ELR (cell line): ENCODE measurements at regions not wholly inside any gene's neighbourhood (a gene's known extent, or its start where the extent isn't known, plus 50 kb on each side); places are given as distances from the start of the nearest gene placed in this dataset.

Experiments
- DNase-seq: peaks from one replicate; pipeline ENCODE4 v3.0.0-alpha.2; 2015; ENCODE audit warnings: low read depth

DNA sequence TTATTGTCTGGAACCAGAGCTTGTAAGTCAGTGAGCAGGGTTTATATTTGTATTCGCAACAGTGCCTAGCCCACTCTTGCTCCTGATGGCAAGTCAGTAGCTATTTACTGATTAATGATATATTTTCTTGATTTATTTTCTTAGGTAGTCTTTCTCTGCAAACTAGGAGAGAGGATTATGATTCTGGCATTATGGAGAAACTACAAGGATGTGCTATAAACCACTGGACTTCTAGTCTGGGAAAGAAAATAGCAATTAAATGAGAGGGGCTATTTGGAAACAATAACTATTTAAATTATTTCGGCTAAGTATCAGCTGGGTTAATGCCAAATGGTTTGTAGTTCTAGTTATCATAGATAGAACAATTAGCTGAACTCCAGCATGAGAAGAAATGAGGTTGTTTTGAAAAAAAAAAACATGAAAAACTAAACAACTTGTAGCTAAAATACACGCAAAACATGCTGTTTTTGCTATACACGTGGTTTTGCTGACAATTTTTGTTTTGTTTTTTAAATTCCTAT, 304.9 kb upstream of the TCF21 start:
- DNase-seq, result no peak

DNA sequence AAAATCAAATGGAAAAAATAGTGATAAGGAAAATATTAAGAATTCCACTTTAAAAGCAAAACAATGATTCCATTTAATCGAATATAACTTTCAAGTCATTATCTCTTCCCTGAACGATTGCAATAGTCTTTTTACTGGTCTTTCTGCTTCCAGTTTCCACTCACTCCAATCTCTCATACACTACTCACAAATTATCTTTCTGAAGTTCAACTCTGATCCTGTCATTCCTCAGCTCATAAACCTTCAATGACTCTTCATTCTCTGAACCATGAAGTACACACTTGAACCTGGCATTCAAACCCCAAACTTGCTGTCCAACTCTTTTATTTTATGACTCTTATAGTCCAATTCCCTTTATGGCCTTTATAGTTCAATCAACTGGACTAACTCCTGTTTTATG, 304.1 kb upstream of the TCF21 start:
- no peak for DNase-seq

DNA sequence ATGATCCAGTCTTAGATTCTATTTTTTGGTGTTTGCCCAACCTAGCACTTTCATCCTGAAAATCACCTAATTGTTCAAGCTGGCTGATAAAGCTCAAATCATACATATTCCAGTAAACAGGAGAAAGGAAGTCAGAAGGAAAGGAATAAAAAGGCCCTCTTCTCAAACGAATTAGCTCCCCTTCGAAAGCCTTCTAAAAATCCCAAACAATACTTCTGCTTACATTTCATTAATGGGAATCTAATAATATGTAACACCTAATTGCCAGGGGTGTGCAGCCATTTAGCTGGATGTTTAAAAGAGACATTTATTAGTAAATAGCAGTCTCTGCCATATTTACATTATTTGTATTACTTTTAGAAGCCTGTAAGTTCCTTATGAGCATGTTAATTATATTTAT, 302.9 kb upstream of the TCF21 start:
- no peak for DNase-seq

- peak; percentile 54 for DNase-seq
Observed at GRCh38 chr6:133587546-133588160, 301.3 kb upstream of the TCF21 start.

GRCh38 chr6:133590196-133590595, 298.7 kb upstream of the TCF21 start:
- DNase-seq, result no peak

- no peak for DNase-seq
Observed at GRCh38 chr6:133590814-133591213, 298.1 kb upstream of the TCF21 start.

DNA sequence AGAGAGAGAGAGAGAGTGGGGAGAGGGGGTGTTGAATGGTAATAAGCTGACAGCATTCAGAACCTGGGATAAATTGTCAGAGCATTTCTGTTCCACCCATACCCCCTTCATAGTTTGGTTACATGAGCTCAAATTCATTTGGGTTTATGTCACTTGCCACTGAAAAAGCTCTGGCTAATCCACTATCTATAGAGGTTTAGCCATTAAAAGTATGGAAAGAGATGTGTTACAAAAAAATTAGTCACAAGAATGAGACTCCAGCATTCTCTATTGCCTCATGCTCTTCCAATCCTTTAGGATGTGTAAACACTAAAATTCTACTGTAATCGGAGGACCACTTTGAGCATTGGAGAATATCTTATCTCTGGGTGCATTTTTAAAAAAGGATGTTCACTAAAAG, 297.6 kb upstream of the TCF21 start:
- DNase-seq, result no peak

DNA sequence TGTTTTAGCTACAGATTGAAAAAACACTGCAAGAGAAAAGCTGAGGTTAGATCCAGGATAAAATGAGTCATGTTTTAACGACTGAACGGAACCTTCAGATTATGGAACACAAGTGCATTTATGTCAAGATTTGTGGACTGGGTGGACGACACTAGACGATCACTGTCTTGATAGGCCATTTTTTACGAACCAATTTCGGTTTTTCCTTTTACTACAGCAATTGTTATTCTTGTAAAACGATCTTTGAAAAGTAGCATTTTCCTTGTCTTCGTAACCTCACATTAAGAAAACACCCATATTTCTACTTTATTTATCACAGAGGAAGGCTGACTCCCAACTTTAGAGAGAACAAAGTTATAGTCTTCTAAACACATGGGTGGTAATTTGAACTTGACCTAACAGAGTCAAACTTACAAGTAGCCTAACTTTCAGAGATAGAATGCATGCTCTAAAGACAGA, 294.2 kb upstream of the TCF21 start:
- no peak for DNase-seq

DNA sequence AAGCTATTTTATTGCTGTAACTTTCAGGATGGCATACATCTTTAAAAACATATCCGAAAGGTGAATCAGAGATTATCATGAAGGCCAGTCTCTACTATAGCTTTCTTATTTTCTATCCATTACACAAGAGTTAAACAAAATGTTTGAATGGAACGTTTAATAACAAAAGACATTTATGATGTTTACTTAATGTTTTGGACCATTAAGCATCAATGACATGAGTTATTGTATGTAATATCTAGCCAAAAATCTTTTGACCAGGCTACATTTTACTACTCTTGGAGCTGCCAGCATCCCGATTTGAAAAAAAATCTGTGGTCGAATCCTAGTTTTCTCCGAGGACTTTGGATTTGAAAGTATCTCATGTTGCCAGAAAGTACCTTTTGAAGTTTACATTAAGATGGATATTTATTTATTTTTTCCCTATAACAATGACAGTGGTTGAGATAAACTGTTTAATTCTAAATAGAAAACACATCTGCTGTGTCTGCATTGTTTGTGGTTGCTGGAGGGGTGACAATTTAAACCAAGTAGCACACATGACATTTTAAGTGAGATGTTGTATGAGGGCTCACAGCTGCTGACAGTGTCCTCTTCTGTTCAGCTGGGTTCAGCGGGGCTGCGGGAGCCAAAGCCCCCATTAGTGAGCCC, 293.7 kb upstream of the TCF21 start:
- DNase-seq, result no peak

DNA sequence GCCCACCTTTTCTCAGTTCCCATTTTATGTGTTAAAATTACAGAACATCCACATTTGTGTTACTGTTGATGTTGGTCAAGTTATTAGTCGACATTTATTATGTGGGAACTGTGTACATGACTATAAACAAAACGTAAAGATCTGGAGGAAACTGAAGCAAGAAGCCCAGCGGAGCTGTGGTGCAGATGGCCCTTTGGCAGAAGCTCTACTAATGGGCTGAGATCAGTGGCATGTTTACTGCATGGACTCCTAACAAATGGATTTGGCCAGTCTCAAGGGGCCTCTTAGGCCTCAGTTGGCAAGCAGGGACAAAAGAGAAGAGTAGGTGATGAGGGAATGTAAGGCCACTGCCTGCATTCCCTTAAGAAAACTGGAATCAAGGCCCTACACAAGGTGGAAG, 282.1 kb upstream of the TCF21 start:
- DNase-seq, result no peak

DNA sequence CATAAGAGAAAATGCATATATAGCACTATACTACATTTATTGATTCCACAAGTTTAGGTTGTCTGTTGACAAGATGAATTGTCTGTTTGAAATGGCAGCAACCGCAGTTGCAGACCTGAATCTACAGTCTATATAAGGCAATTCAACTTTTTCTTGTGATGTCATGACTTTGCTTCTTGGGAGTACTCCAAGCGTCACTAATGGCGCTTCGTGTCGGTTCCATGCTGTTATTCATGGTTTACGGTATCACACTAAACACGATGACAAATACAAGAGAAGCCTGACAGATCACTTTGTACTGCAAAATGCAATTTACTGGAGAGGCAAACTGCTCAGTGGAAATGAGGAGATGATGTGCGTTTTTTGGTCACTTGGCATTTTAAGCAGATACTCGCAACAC, 280.3 kb upstream of the TCF21 start:
- no peak for DNase-seq

GRCh38 chr6:133609415-133610226, 279.3 kb upstream of the TCF21 start:
- peak; percentile 100 for DNase-seq

GRCh38 chr6:133610227-133610840, 278.6 kb upstream of the TCF21 start:
- peak; percentile 67 for DNase-seq

GRCh38 chr6:133610971-133611370, 277.9 kb upstream of the TCF21 start:
- no peak for DNase-seq

- no peak for DNase-seq
Observed at GRCh38 chr6:133612459-133612858, 276.5 kb upstream of the TCF21 start.

DNA sequence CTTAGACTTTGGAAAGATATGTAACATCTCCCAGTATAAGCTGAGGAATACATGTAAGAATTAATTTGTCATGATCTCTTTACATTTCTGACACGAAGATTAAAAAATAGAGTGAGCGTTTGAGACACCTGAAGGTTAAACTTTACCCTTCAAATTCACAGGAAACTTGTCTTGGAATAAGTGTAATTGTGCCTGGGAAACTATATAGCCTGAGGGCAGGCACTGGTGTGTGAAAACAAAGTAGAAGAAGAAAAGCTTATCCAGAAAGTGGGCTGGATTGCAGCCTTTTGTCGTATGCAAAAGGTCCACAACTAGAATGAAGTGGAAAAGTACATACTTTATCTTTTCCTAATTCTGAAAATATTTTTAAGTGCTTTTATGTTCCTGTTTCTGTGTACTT, 275.7 kb upstream of the TCF21 start:
- DNase-seq, result no peak

- DNase-seq, result peak; percentile 56
Observed at GRCh38 chr6:133621751-133622150, 267.2 kb upstream of the TCF21 start.

DNA sequence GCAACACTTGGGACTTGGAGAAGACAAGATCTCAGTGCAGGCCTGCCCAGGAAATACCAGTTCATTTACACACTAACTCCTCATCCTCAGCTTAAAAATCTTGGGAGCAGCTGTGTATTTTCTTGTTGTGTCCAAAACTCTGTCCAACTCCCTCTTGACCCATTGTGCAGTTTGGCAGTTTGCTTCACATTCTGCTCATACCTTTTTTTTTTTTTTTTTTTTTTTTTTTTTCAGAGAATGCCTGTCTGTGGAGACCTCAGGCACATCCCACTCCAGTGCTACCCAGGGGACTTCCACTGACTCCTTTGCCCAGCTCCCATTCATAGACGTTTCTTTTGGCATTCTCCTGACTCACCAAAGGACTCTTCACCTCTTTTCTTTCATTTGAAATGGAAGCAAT, 265.8 kb upstream of the TCF21 start:
- no peak for DNase-seq

DNA sequence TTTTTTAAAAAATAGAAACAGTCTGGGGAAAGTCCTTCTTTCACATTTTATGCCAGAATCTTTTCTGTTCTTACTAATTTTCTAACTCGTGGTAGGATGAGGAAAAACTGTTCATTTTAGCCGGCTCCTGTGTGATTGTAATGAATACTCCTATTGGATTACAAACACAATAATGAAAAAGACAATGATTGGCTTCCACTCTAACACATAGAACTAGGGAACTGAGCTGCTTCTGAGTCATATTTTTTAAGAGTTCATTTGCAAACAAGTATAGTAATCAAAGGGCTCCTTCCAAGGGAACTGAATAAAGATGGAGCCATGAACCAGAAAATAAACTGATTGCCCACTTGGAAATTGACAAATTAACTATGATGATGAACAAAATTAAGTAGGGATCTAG, 265.3 kb upstream of the TCF21 start:
- peak; percentile 17 for DNase-seq

DNA sequence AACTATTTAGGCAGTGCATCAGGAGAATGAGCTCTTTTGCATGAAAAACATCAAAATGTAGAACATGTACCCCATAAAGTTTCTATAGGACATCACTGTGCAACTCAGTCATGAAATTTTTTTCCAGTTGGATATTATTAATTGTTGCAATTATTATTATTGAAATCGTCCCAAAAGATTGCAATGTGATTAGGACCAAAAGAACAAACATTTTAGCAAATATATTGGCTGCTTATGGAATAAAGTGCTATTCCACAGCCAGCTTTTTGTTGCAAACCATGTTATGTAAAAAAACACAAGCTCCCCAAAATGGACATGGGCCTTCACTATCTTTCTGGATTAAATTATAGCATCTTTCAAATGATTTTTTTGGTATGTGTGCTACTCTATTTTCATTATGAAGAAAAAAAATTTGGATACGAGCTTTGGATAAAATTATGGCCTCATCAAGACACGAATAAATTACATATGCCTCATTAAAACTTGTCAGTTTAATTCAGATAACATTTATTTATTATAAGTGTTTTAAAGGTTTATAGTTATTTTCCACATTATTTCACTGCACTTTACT, 262.7 kb upstream of the TCF21 start:
- DNase-seq, result no peak

DNA sequence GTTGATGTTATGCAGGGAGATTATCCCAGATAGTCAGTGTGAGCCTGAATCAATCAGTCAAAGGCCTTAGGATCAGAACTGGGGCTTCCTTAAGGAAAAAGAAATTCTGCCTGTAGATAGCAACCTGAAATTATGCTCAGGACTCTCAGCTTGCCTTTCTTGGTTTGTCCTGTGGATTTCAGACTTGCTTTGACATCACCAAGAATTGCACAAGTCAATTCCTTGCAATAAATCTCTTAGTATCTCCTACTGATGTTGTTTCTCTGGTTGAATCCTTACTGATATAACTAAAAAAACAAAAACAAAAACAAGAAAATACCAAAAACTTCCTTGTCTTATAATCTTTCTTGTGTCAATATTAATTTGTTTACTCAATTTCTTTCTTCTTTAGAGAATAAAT, 258.9 kb upstream of the TCF21 start:
- no peak for DNase-seq

GRCh38 chr6:133630651-133631050, 258.3 kb upstream of the TCF21 start:
- no peak for DNase-seq
